Prostate gland (tissue), 2 donors: ENCODE measurements at regions not wholly inside any gene's neighbourhood (a gene's known extent, or its start where the extent isn't known, plus 50 kb on each side); places are given as distances from the start of the nearest gene placed in this dataset.

Source experiments
- POLR2A ChIP-seq: fragments of 450-650 bp; IDR thresholded peaks from one replicate; pipeline ENCODE4 v1.6.1; 2016; ENCODE audit warnings: antibody characterized with exemption, mild to moderate bottlenecking
- POLR2AphosphoS5 ChIP-seq: sonication (generic); formaldehyde crosslinking; IDR thresholded peaks from one replicate; pipeline ENCODE4 v1.6.1; 2017; ENCODE audit warnings: antibody characterized with exemption
- TF ChIP-seq, protein P1 (sequence below), 4 experiments: fragments of 200-600 bp in 2 of 4; fragments of 450-650 bp in 2 of 4; sonication (generic) in 2 of 4; IDR thresholded peaks; 1 replicate in 3 of 4; 2 replicates in 1 of 4; pipeline ENCODE4 v1.5.1; 2016 to 2019; ENCODE audit warnings: antibody characterized with exemption in 4 of 4, mild to moderate bottlenecking in 2 of 4, moderate library complexity in 2 of 4

DNA sequence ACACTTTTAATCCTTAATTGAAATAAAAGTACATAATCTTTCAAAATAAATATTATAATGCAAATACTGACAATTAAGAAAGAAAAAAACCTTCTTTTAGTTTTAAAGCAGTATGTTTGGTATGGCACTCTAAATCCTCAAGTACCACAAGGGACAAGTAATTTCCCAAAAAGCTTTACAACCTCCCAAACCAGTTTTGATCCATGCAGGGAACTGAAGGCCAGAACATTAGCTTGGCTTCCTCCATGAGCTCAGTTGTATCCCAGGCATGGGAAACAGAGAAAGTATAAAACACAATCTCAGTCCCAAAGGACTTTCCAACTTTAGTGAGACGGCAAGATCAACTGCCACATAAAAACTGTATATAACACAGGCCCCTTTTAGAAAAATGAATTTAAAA is 82.2 kb downstream of the ZNF330 start:
- TF ChIP-seq POLR2A (no peak), POLR2AphosphoS5 (no peak)
- TF ChIP-seq, protein P1, sequence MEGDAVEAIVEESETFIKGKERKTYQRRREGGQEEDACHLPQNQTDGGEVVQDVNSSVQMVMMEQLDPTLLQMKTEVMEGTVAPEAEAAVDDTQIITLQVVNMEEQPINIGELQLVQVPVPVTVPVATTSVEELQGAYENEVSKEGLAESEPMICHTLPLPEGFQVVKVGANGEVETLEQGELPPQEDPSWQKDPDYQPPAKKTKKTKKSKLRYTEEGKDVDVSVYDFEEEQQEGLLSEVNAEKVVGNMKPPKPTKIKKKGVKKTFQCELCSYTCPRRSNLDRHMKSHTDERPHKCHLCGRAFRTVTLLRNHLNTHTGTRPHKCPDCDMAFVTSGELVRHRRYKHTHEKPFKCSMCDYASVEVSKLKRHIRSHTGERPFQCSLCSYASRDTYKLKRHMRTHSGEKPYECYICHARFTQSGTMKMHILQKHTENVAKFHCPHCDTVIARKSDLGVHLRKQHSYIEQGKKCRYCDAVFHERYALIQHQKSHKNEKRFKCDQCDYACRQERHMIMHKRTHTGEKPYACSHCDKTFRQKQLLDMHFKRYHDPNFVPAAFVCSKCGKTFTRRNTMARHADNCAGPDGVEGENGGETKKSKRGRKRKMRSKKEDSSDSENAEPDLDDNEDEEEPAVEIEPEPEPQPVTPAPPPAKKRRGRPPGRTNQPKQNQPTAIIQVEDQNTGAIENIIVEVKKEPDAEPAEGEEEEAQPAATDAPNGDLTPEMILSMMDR (IDR thresholded peaks at IDR 0.05) = no peak
